Fibroblast of lung (primary cell): ENCODE measurements at regions not wholly inside any gene's neighbourhood (a gene's known extent, or its start where the extent isn't known, plus 50 kb on each side); places are given as distances from the start of the nearest gene placed in this dataset.

ENCODE experiments used
- DNase-seq, 2 donors: peaks; one replicate each; pipeline versions ENCODE4 v3.0.0 to v3.0.0-alpha.2; 2010; ENCODE audit warnings: low read depth in 2 of 2
- H2AFZ ChIP-seq: 2 replicates; pipeline ENCODE4 v1.5.1; 2012; ENCODE audit warnings: low read length, control low read depth, inconsistent platforms
- H3K27ac ChIP-seq: 2 replicates; pipeline ENCODE4 v1.5.1; 2011; ENCODE audit warnings: low read length, control low read depth; ENCODE audit not compliant: insufficient read depth
- H3K27me3 ChIP-seq: 2 replicates; pipeline ENCODE4 v1.5.1; 2011; ENCODE audit warnings: mild to moderate bottlenecking, low read length; ENCODE audit not compliant: control insufficient read depth, insufficient read depth
- H3K36me3 ChIP-seq: 2 replicates; pipeline ENCODE4 v1.5.1; 2011; ENCODE audit warnings: low read length; ENCODE audit not compliant: control insufficient read depth, insufficient read depth
- H3K4me1 ChIP-seq: 2 replicates; pipeline ENCODE4 v1.5.1; 2011; ENCODE audit warnings: low read length; ENCODE audit not compliant: control insufficient read depth, insufficient read depth; ENCODE audit errors: extremely low read depth
- H3K4me2 ChIP-seq: 2 replicates; pipeline ENCODE4 v1.5.1; 2011; ENCODE audit warnings: low read length, control low read depth; ENCODE audit not compliant: insufficient read depth; ENCODE audit errors: extremely low read depth
- H3K4me3 ChIP-seq, 4 experiments: fragments of 200-600 bp in 1 of 4; sonication (generic) in 1 of 4; replicated peaks in 1 of 4; 2 replicates each; pipeline ENCODE4 v1.5.1; 2011 to 2016; ENCODE audit warnings: low read length in 4 of 4, low read depth in 3 of 4, mild to moderate bottlenecking in 3 of 4, control low read depth in 2 of 4, inconsistent platforms in 1 of 4, mixed read lengths in 1 of 4; ENCODE audit not compliant: insufficient read depth in 1 of 4; ENCODE audit errors: control extremely low read depth in 1 of 4
- H3K79me2 ChIP-seq: 2 replicates; pipeline ENCODE4 v1.5.1; 2012; ENCODE audit warnings: mild to moderate bottlenecking, low read length, inconsistent platforms; ENCODE audit not compliant: control insufficient read depth, insufficient read depth
- H3K9ac ChIP-seq: 2 replicates; pipeline ENCODE4 v1.5.1; 2011; ENCODE audit warnings: mild to moderate bottlenecking, low read length, control low read depth; ENCODE audit not compliant: insufficient read depth
- H3K9me3 ChIP-seq: 2 replicates; pipeline ENCODE4 v1.5.1; 2012; ENCODE audit warnings: low read depth, low read length; ENCODE audit not compliant: control insufficient read depth, insufficient read depth
- H4K20me1 ChIP-seq: 2 replicates; pipeline ENCODE4 v1.5.1; 2011; ENCODE audit warnings: low read length; ENCODE audit not compliant: control insufficient read depth, insufficient read depth; ENCODE audit errors: extremely low read depth
- CTCF ChIP-seq, 2 donors: IDR thresholded peaks in 1 of 2; conservative IDR thresholded peaks in 1 of 2; 1 replicate in 1 of 2; 2 replicates in 1 of 2; pipeline ENCODE4 v1.5.1; 2011 to 2012; ENCODE audit warnings: low read length in 2 of 2, control low read depth in 1 of 2, inconsistent platforms in 1 of 2, low read depth in 1 of 2, mild to moderate bottlenecking in 1 of 2
- EZH2 ChIP-seq: IDR thresholded peaks from 2 replicates; pipeline ENCODE4 v1.5.1; 2012; ENCODE audit warnings: low read length, control low read depth, mild to moderate bottlenecking; ENCODE audit errors: missing control alignments

- Histone ChIP-seq H3K4me2 (no peak overlapping the region), H3K9ac (no peak overlapping the region), H3K27ac (no peak overlapping the region), H3K36me3 (no peaks in the 10 kb centered on the region), H3K4me3 (no peak overlapping the region), H3K4me1 (no peaks in the 10 kb centered on the region), H3K79me2 (no peaks in the 10 kb centered on the region), H4K20me1 (peaks cover 2% of the 10 kb centered on the region), H3K9me3 (no peaks in the 10 kb centered on the region), H3K27me3 (no peaks in the 10 kb centered on the region), H2AFZ (no peak overlapping the region)
- TF ChIP-seq EZH2, result no peak
- no peak for TF ChIP-seq CTCF (conservative IDR thresholded peaks at IDR 0.05 in 1 of 2, IDR thresholded peaks at IDR 0.05 in 1 of 2; ENCODE audit: low read depth in 1 of 2, low read length in 2 of 2)
- DNase-seq, result no peak
Measured at GRCh38 chr11:37336401-37336800, 738.4 kb upstream of the RAG2 start.

- H3K9me3 ChIP-seq, result no peaks in the 10 kb centered on the region
- H3K27me3 ChIP-seq, result no peaks in the 10 kb centered on the region
- no peak overlapping the region for H3K4me2 ChIP-seq
- H3K4me3 ChIP-seq, result no peak overlapping the region
- H2AFZ ChIP-seq, result no peak overlapping the region
- no peaks in the 10 kb centered on the region for H3K79me2 ChIP-seq
- no peak for DNase-seq
- no peaks in the 10 kb centered on the region for H3K36me3 ChIP-seq
- no peaks in the 10 kb centered on the region for H3K4me1 ChIP-seq
- no peak overlapping the region for H3K9ac ChIP-seq
- TF ChIP-seq EZH2 (no peak), CTCF (conservative IDR thresholded peaks at IDR 0.05 in 1 of 2, IDR thresholded peaks at IDR 0.05 in 1 of 2; ENCODE audit: low read depth in 1 of 2, low read length in 2 of 2) (no peak)
- peaks cover 2% of the 10 kb centered on the region for H4K20me1 ChIP-seq
- no peak overlapping the region for H3K27ac ChIP-seq
Measured at GRCh38 chr11:37333345-37333744, 735.3 kb upstream of the RAG2 start.

GRCh38 chr11:37323843-37324242 is 725.8 kb upstream of the RAG2 start:
- no peaks in the 10 kb centered on the region for H3K79me2 ChIP-seq
- H3K4me1 ChIP-seq, result no peaks in the 10 kb centered on the region
- H3K4me3 ChIP-seq, result no peak overlapping the region
- no peaks in the 10 kb centered on the region for H4K20me1 ChIP-seq
- H3K9ac ChIP-seq, result no peak overlapping the region
- DNase-seq, result no peak
- no peaks in the 10 kb centered on the region for H3K9me3 ChIP-seq
- H3K27ac ChIP-seq, result no peak overlapping the region
- H3K27me3 ChIP-seq, result no peaks in the 10 kb centered on the region
- H3K36me3 ChIP-seq, result no peaks in the 10 kb centered on the region
- H2AFZ ChIP-seq, result no peak overlapping the region
- H3K4me2 ChIP-seq, result no peak overlapping the region
- TF ChIP-seq EZH2, result no peak
- no peak for TF ChIP-seq CTCF (conservative IDR thresholded peaks at IDR 0.05 in 1 of 2, IDR thresholded peaks at IDR 0.05 in 1 of 2; ENCODE audit: low read depth in 1 of 2, low read length in 2 of 2)
